Keratinocyte (primary cell): ENCODE measurements at regions not wholly inside any gene's neighbourhood (a gene's known extent, or its start where the extent isn't known, plus 50 kb on each side); places are given as distances from the start of the nearest gene placed in this dataset.

Source experiments
- DNase-seq: peaks from one replicate; pipeline ENCODE4 v3.0.0-alpha.2; 2011; ENCODE audit warnings: low read depth, missing footprints, low spot score
- FAIRE-seq: peaks from 2 replicates; lab custom pipeline; 2011; peaks lifted over from hg19 to GRCh38; lab: Jason Lieb, UNC
- H2AFZ ChIP-seq: 2 replicates; pipeline ENCODE4 v1.6.0; 2012; ENCODE audit warnings: low read length, control low read depth, inconsistent platforms; ENCODE audit not compliant: control insufficient read depth
- H3K27ac ChIP-seq: 2 replicates; pipeline ENCODE4 v1.5.1; 2011; ENCODE audit warnings: low read length; ENCODE audit not compliant: control insufficient read depth, insufficient read depth
- H3K27me3 ChIP-seq: 3 replicates; pipeline ENCODE4 v1.6.0; 2011; ENCODE audit warnings: low read length; ENCODE audit not compliant: control insufficient read depth, insufficient read depth; ENCODE audit errors: extremely low read depth
- H3K36me3 ChIP-seq, 2 experiments: 2 replicates in 1 of 2; 3 replicates in 1 of 2; pipeline ENCODE4 v1.5.1; 2011; ENCODE audit warnings: low read length in 2 of 2, mild to moderate bottlenecking in 1 of 2; ENCODE audit not compliant: control insufficient read depth in 2 of 2, insufficient read depth in 2 of 2; ENCODE audit errors: extremely low read depth in 1 of 2
- H3K4me1 ChIP-seq: 3 replicates; pipeline ENCODE4 v1.5.1; 2011; ENCODE audit warnings: low read length; ENCODE audit not compliant: control insufficient read depth, insufficient read depth; ENCODE audit errors: extremely low read depth
- H3K4me2 ChIP-seq: 3 replicates; pipeline ENCODE4 v1.6.0; 2011; ENCODE audit warnings: low read depth, low read length; ENCODE audit not compliant: control insufficient read depth, insufficient read depth; ENCODE audit errors: extremely low read depth
- H3K4me3 ChIP-seq, 3 experiments: fragments of 200-600 bp in 1 of 3; sonication (generic) in 1 of 3; 2 replicates in 2 of 3; 3 replicates in 1 of 3; pipeline ENCODE4 v1.5.1; 2011 to 2016; ENCODE audit warnings: low read length in 3 of 3, mild to moderate bottlenecking in 3 of 3, control low read depth in 2 of 3, inconsistent platforms in 1 of 3, low read depth in 1 of 3, mixed read lengths in 1 of 3, mixed run types in 1 of 3, moderate library complexity in 1 of 3; ENCODE audit not compliant: control insufficient read depth in 2 of 3, insufficient read depth in 2 of 3; ENCODE audit errors: extremely low read depth in 1 of 3
- H3K79me2 ChIP-seq: 2 replicates; pipeline ENCODE4 v1.6.0; 2012; ENCODE audit warnings: low read length; ENCODE audit not compliant: control insufficient read depth, insufficient read depth
- H3K9ac ChIP-seq: 3 replicates; pipeline ENCODE4 v1.6.0; 2011; ENCODE audit warnings: low read length; ENCODE audit not compliant: control insufficient read depth, insufficient read depth; ENCODE audit errors: extremely low read depth
- H3K9me1 ChIP-seq: 3 replicates; pipeline ENCODE4 v1.6.0; 2011; ENCODE audit warnings: low read length; ENCODE audit not compliant: control insufficient read depth, insufficient read depth; ENCODE audit errors: extremely low read depth
- H3K9me3 ChIP-seq: 2 replicates; pipeline ENCODE4 v1.5.1; 2012; ENCODE audit warnings: low read depth, low read length; ENCODE audit not compliant: control insufficient read depth
- H4K20me1 ChIP-seq: 3 replicates; pipeline ENCODE4 v1.6.0; 2011; ENCODE audit warnings: low read length; ENCODE audit not compliant: control insufficient read depth, insufficient read depth; ENCODE audit errors: extremely low read depth
- CTCF ChIP-seq, 3 experiments: IDR thresholded peaks in 1 of 3; conservative IDR thresholded peaks in 1 of 3; optimal IDR thresholded peaks in 1 of 3; 2 replicates in 2 of 3; 3 replicates in 1 of 3; pipeline versions ENCODE3 to v1.5.1; 2011; ENCODE audit warnings: low read length in 3 of 3, mild to moderate bottlenecking in 3 of 3, moderate library complexity in 2 of 3, control low read depth in 1 of 3, inconsistent platforms in 1 of 3; ENCODE audit not compliant: insufficient read depth in 2 of 3; ENCODE audit errors: extremely low read depth in 1 of 3
- EZH2 ChIP-seq: IDR thresholded peaks from one replicate; pipeline ENCODE4 v1.6.1; 2012; ENCODE audit warnings: inconsistent platforms, mild to moderate bottlenecking, low read length, moderate library complexity
- dilution Hi-C: fragments of 300-500 bp; cut with MboI; formaldehyde crosslinking; loops from one replicate; pipeline ENCODE4 v1.7.0; 2020; ENCODE audit warnings: low sequenced_read_pairs; ENCODE audit not compliant: extremely low pct_ligation_motif_present

DNA sequence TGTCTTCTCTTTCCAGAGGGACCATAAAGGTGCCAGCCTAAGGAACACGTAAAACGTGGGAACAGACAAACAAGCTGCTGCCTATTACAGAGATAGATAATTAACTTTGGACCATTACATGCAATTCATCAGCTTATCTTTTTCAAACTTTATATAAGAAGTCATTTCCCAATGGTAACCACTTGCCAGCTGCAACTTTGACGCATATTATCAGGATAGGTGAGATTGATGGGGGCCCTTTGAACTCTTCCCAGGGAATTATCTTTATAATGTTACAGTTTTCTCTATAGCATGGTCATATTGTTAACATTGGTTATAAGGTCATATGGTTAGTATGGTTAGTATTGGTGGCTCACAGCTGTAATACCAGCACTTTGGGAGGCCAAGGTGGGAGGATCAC, 94.1 kb upstream of the BMP2K start:
- no peaks in the 10 kb centered on the region for H3K79me2 ChIP-seq
- no peak overlapping the region for H3K27ac ChIP-seq
- no peak overlapping the region for H3K9ac ChIP-seq
- no peak overlapping the region for H3K4me2 ChIP-seq
- FAIRE-seq = no peak
- peaks cover 3% of the 10 kb centered on the region for H3K4me1 ChIP-seq
- no peak overlapping the region for H2AFZ ChIP-seq
- no peaks in the 10 kb centered on the region for H4K20me1 ChIP-seq
- H3K27me3 ChIP-seq = no peaks in the 10 kb centered on the region
- H3K4me3 ChIP-seq = no peak overlapping the region
- no peak for DNase-seq
- dilution Hi-C loops = no loop called here
- TF ChIP-seq CTCF (optimal IDR thresholded peaks at IDR 0.05 in 1 of 3, IDR thresholded peaks at IDR 0.05 in 1 of 3, conservative IDR thresholded peaks at IDR 0.05 in 1 of 3; ENCODE audit: extremely low read depth in 1 of 3, insufficient read depth in 2 of 3, low read length in 3 of 3) = no peak
- no peak for TF ChIP-seq EZH2
- H3K36me3 ChIP-seq = no peaks in the 10 kb centered on the region
- no peaks in the 10 kb centered on the region for H3K9me1 ChIP-seq
- no peaks in the 10 kb centered on the region for H3K9me3 ChIP-seq

- Histone ChIP-seq H3K27ac (no peak overlapping the region), H3K9me3 (no peaks in the 10 kb centered on the region), H2AFZ (no peak overlapping the region), H3K27me3 (no peaks in the 10 kb centered on the region), H3K4me3 (no peak overlapping the region), H3K4me2 (no peak overlapping the region), H3K36me3 (no peaks in the 10 kb centered on the region), H3K79me2 (no peaks in the 10 kb centered on the region), H4K20me1 (no peaks in the 10 kb centered on the region), H3K9ac (no peak overlapping the region), H3K4me1 (peaks cover 9% of the 10 kb centered on the region), H3K9me1 (no peaks in the 10 kb centered on the region)
- dilution Hi-C loops = no loop called here
- FAIRE-seq = no peak
- no peak for DNase-seq
- TF ChIP-seq EZH2 = no peak
- TF ChIP-seq CTCF (optimal IDR thresholded peaks at IDR 0.05 in 1 of 3, IDR thresholded peaks at IDR 0.05 in 1 of 3, conservative IDR thresholded peaks at IDR 0.05 in 1 of 3; ENCODE audit: extremely low read depth in 1 of 3, insufficient read depth in 2 of 3, low read length in 3 of 3) = no peak
Observed at GRCh38 chr4:78683352-78683751, 92.8 kb upstream of the BMP2K start.
